CD14-positive monocyte (primary cell): ENCODE measurements at regions not wholly inside any gene's neighbourhood (a gene's known extent, or its start where the extent isn't known, plus 50 kb on each side); places are given as distances from the start of the nearest gene placed in this dataset.
"Not testable (repeated sequence)": the region's sequence is repeated elsewhere in the genome, so short reads cannot be mapped to it uniquely, and the experiment has no call there.

Source experiments
- DNase-seq, 3 donors: peaks; one replicate each; pipeline ENCODE4 v3.0.0-alpha.2; 2011 to 2022
- H2AFZ ChIP-seq: 2 replicates; pipeline ENCODE4 v1.6.0; 2012; ENCODE audit warnings: mild to moderate bottlenecking, low read depth, low read length, inconsistent platforms; ENCODE audit not compliant: insufficient read depth, poor library complexity, severe bottlenecking
- H3K27ac ChIP-seq, 2 donors: 1 replicate in 1 of 2; 2 replicates in 1 of 2; pipeline ENCODE4 v1.5.1; 2012 to 2013; ENCODE audit warnings: low read length in 2 of 2, control low read depth in 1 of 2, inconsistent platforms in 1 of 2, low read depth in 1 of 2, mild to moderate bottlenecking in 1 of 2
- H3K27me3 ChIP-seq, 2 donors: one replicate each; pipeline versions ENCODE4 v1.6.0 to v1.6.1; 2011 to 2013; ENCODE audit warnings: low read length in 2 of 2; ENCODE audit not compliant: control insufficient read depth in 2 of 2, insufficient read depth in 2 of 2
- H3K36me3 ChIP-seq, 2 donors: replicated peaks in 1 of 2; 1 replicate in 1 of 2; 2 replicates in 1 of 2; pipeline versions ENCODE4 v1.5.1 to v1.6.1; 2012 to 2013; ENCODE audit warnings: low read length in 2 of 2, control low read depth in 1 of 2, inconsistent platforms in 1 of 2, mild to moderate bottlenecking in 1 of 2; ENCODE audit not compliant: insufficient read depth in 2 of 2, control insufficient read depth in 1 of 2
- H3K4me1 ChIP-seq, 2 donors: 1 replicate in 1 of 2; 2 replicates in 1 of 2; pipeline versions ENCODE4 v1.5.1 to v1.6.1; 2012 to 2013; ENCODE audit warnings: low read length in 2 of 2, control low read depth in 1 of 2, inconsistent platforms in 1 of 2, mild to moderate bottlenecking in 1 of 2, moderate library complexity in 1 of 2; ENCODE audit not compliant: insufficient read depth in 2 of 2, control insufficient read depth in 1 of 2
- H3K4me2 ChIP-seq: replicated peaks from 2 replicates; pipeline ENCODE3; 2012; ENCODE audit warnings: low read length, moderate library complexity, mild to moderate bottlenecking; ENCODE audit not compliant: poor library complexity, severe bottlenecking; ENCODE audit errors: extremely low read depth
- H3K4me3 ChIP-seq, 3 experiments: fragments of 200-600 bp in 1 of 3; sonication (generic) in 1 of 3; replicated peaks in 1 of 3; 1 replicate in 2 of 3; 2 replicates in 1 of 3; pipeline ENCODE4 v1.5.1; 2011 to 2013; ENCODE audit warnings: low read length in 3 of 3, mild to moderate bottlenecking in 3 of 3, control low read depth in 2 of 3, low read depth in 2 of 3, inconsistent platforms in 1 of 3, moderate library complexity in 1 of 3
- H3K79me2 ChIP-seq: 2 replicates; pipeline ENCODE4 v1.6.0; 2012; ENCODE audit warnings: mild to moderate bottlenecking, control low read depth, inconsistent platforms, low read length, moderate library complexity; ENCODE audit not compliant: insufficient read depth
- H3K9ac ChIP-seq: 2 replicates; pipeline ENCODE4 v1.6.0; 2017; ENCODE audit warnings: low read length, mild to moderate bottlenecking; ENCODE audit not compliant: insufficient read depth, poor library complexity, severe bottlenecking
- H3K9me3 ChIP-seq, 2 donors: replicated peaks in 1 of 2; 1 replicate in 1 of 2; 2 replicates in 1 of 2; pipeline versions ENCODE4 v1.5.1 to v1.6.1; 2012 to 2013; ENCODE audit warnings: low read length in 2 of 2, control low read depth in 1 of 2; ENCODE audit not compliant: control insufficient read depth in 1 of 2, insufficient read depth in 1 of 2
- H4K20me1 ChIP-seq: 2 replicates; pipeline ENCODE4 v1.6.0; 2012; ENCODE audit warnings: mild to moderate bottlenecking, low read length, control low read depth, moderate library complexity; ENCODE audit not compliant: insufficient read depth
- H3K27ac Mint-ChIP-seq, 7 donors: one replicate each; pipeline ENCODE4 v1.8.0; 2020; ENCODE audit warnings: mild to moderate bottlenecking in 7 of 7, mixed read lengths in 7 of 7, moderate library complexity in 6 of 7, inconsistent platforms in 2 of 7
- H3K27me3 Mint-ChIP-seq, 3 donors: one replicate each; pipeline ENCODE4 v1.8.0; 2021 to 2022; ENCODE audit warnings: low read depth in 3 of 3, mild to moderate bottlenecking in 3 of 3, mixed read lengths in 3 of 3, moderate library complexity in 3 of 3, inconsistent platforms in 1 of 3
- H3K36me3 Mint-ChIP-seq, 2 donors: one replicate each; pipeline ENCODE4 v1.8.0; 2020; ENCODE audit warnings: mixed read lengths in 2 of 2, inconsistent platforms in 1 of 2, mild to moderate bottlenecking in 1 of 2
- H3K4me1 Mint-ChIP-seq: one replicate; pipeline ENCODE4 v1.8.0; 2020; ENCODE audit warnings: mild to moderate bottlenecking, mixed read lengths
- H3K4me3 Mint-ChIP-seq, 2 donors: one replicate each; pipeline ENCODE4 v1.8.0; 2020; ENCODE audit warnings: mild to moderate bottlenecking in 2 of 2, mixed read lengths in 2 of 2, moderate library complexity in 1 of 2
- H3K9me3 Mint-ChIP-seq, 7 donors: one replicate each; pipeline ENCODE4 v1.8.0; 2020 to 2022; ENCODE audit warnings: mixed read lengths in 7 of 7, mild to moderate bottlenecking in 6 of 7, moderate library complexity in 6 of 7, inconsistent platforms in 2 of 7
- CTCF ChIP-seq: fragments of 200-600 bp; IDR thresholded peaks from one replicate; pipeline ENCODE4 v1.8.0; 2022; ENCODE audit warnings: antibody characterized with exemption, mild to moderate bottlenecking
- WGBS: methylation state at CpG from one replicate; pipeline ENCODE4 v1.1.5; 2013; ENCODE audit warnings: missing lambda C conversion rate; ENCODE audit not compliant: insufficient coverage; 5-methylcytosine and 5-hydroxymethylcytosine counted together
- intact Hi-C, 2 donors: fragments of 100-400 bp; cut with micrococcal nuclease; formaldehyde crosslinking; loops; one replicate each; pipeline versions ENCODE4 v1.15.0 to v1.15.1; 2023

- H3K4me2 ChIP-seq, H3K36me3 ChIP-seq, H4K20me1 ChIP-seq, H3K27me3 ChIP-seq, H3K4me3 Mint-ChIP-seq, H3K4me3 ChIP-seq, H3K4me1 Mint-ChIP-seq, H3K27ac Mint-ChIP-seq, H3K9ac ChIP-seq, H3K27ac ChIP-seq, DNase-seq, H3K36me3 Mint-ChIP-seq, H3K4me1 ChIP-seq, H2AFZ ChIP-seq, intact Hi-C loops, H3K79me2 ChIP-seq: not testable (repeated sequence)
- Mint-ChIP-seq H3K27me3 (peaks cover 4 to 14% (median 12%) of the 10 kb centered on the region in 3 donors), H3K9me3 (peaks cover 7 to 23% (median 14%) of the 10 kb centered on the region in 7 donors)
- WGBS: 97% methylated on average over 11 of the region's 44 CpGs
- H3K9me3 ChIP-seq: peaks cover 4 to 12% of the 10 kb centered on the region in 2 donors
Observed at GRCh38 chr2:47690706-47691325, 92.1 kb upstream of the MSH6 start.

GRCh38 chr2:47690132-47690531 is 92.8 kb upstream of the MSH6 start:
- no peaks in the 10 kb centered on the region for H3K36me3 ChIP-seq
- DNase-seq: no peak
- H3K9ac ChIP-seq: no peak overlapping the region
- no peaks in the 10 kb centered on the region for H3K79me2 ChIP-seq
- H3K27me3 ChIP-seq: peaks cover 0 to 2% of the 10 kb centered on the region in 2 donors
- H3K9me3 Mint-ChIP-seq: peaks cover 7 to 24% (median 14%) of the 10 kb centered on the region in 7 donors
- no peak overlapping the region for H3K4me3 Mint-ChIP-seq
- TF ChIP-seq CTCF: no peak
- peaks cover 0 to 12% (median 7%) of the 10 kb centered on the region in 3 donors for H3K27me3 Mint-ChIP-seq
- no peak overlapping the region for H2AFZ ChIP-seq
- no peak overlapping the region for H3K4me2 ChIP-seq
- H3K9me3 ChIP-seq: peaks cover 4 to 12% of the 10 kb centered on the region in 2 donors
- H3K36me3 Mint-ChIP-seq: no peaks in the 10 kb centered on the region
- intact Hi-C loops: no loop called here
- no peaks in the 10 kb centered on the region for H3K4me1 Mint-ChIP-seq
- H4K20me1 ChIP-seq: no peaks in the 10 kb centered on the region
- no peak overlapping the region for H3K4me3 ChIP-seq
- 80% methylated on average over 2 of the region's 2 CpGs for WGBS
- H3K27ac Mint-ChIP-seq: no peak overlapping the region
- H3K4me1 ChIP-seq: no peaks in the 10 kb centered on the region
- H3K27ac ChIP-seq: no peak overlapping the region

- H3K4me1 ChIP-seq, H3K4me3 ChIP-seq, H3K4me3 Mint-ChIP-seq, H3K4me2 ChIP-seq, H2AFZ ChIP-seq, H4K20me1 ChIP-seq, H3K27ac Mint-ChIP-seq, H3K79me2 ChIP-seq, intact Hi-C loops, H3K36me3 Mint-ChIP-seq, DNase-seq, H3K27me3 ChIP-seq, H3K4me1 Mint-ChIP-seq, H3K9ac ChIP-seq, H3K36me3 ChIP-seq, H3K27ac ChIP-seq, H3K27me3 Mint-ChIP-seq: not testable (repeated sequence)
- peaks cover 4 to 12% of the 10 kb centered on the region in 2 donors for H3K9me3 ChIP-seq
- no CpG with 5 or more reads among the region's 4 CpGs for WGBS
- H3K9me3 Mint-ChIP-seq: peaks cover 7 to 26% (median 14%) of the 10 kb centered on the region in 7 donors
Observed at GRCh38 chr2:47689118-47689517, 93.8 kb upstream of the MSH6 start.
